ENCODE measurements at regions not wholly inside any gene's neighbourhood (a gene's known extent, or its start where the extent isn't known, plus 50 kb on each side); places are given as distances from the start of the nearest gene placed in this dataset.

GRCh38 chr13:84315527-84315926, 433.3 kb upstream of the SLITRK1 start:
- no peak overlapping the region for H3K27ac ChIP-seq
- 55% methylated on average over 4 of the region's 4 CpGs for WGBS (ENCODE audit: low lambda C conversion rate, missing lambda C conversion rate)
- H3K9me2 ChIP-seq (replicated peaks; ENCODE audit: insufficient read depth) = no peaks in the 10 kb centered on the region
- H2AFZ ChIP-seq = no peak overlapping the region
- no peaks in the 10 kb centered on the region for H3K9me3 ChIP-seq (ENCODE audit: low read depth)
- TF ChIP-seq EZH2 (IDR thresholded peaks at IDR 0.05; ENCODE audit: borderline replicate concordance) (no peak), EZH2phosphoT487 (IDR thresholded peaks at IDR 0.05; ENCODE audit: low read depth, severe bottlenecking, unreplicated experiment) (no peak), CTCF (IDR thresholded peaks at IDR 0.05; ENCODE audit: poor library complexity) (no peak)
- no peaks in the 10 kb centered on the region for H3K4me1 ChIP-seq (ENCODE audit: insufficient read depth)
- no peaks in the 10 kb centered on the region for H4K20me1 ChIP-seq (ENCODE audit: insufficient read depth, poor library complexity, severe bottlenecking)
- no peak overlapping the region for H3K4me3 ChIP-seq
- no peaks in the 10 kb centered on the region for H3K36me3 ChIP-seq (replicated peaks; ENCODE audit: insufficient read depth, low read depth)
- no peak overlapping the region for H3K4me2 ChIP-seq
- DNase-seq (ENCODE audit: low spot score) = no peak
- H3K79me2 ChIP-seq = no peaks in the 10 kb centered on the region
- H3K27me3 ChIP-seq = no peaks in the 10 kb centered on the region

- H3K79me2 ChIP-seq = no peaks in the 10 kb centered on the region
- H3K9me3 ChIP-seq (ENCODE audit: low read depth) = no peaks in the 10 kb centered on the region
- no peak overlapping the region for H3K27ac ChIP-seq
- no peaks in the 10 kb centered on the region for H4K20me1 ChIP-seq (ENCODE audit: insufficient read depth, poor library complexity, severe bottlenecking)
- H3K4me3 ChIP-seq = no peak overlapping the region
- H3K9me2 ChIP-seq (replicated peaks; ENCODE audit: insufficient read depth) = no peaks in the 10 kb centered on the region
- DNase-seq (ENCODE audit: low spot score) = no peak
- no peak overlapping the region for H3K4me2 ChIP-seq
- no peak overlapping the region for H2AFZ ChIP-seq
- H3K27me3 ChIP-seq = no peaks in the 10 kb centered on the region
- 100% methylated on average over 1 of the region's 1 CpG for WGBS (ENCODE audit: low lambda C conversion rate, missing lambda C conversion rate)
- H3K36me3 ChIP-seq (replicated peaks; ENCODE audit: insufficient read depth, low read depth) = no peaks in the 10 kb centered on the region
- TF ChIP-seq CTCF (IDR thresholded peaks at IDR 0.05; ENCODE audit: poor library complexity) = no peak
- no peaks in the 10 kb centered on the region for H3K4me1 ChIP-seq (ENCODE audit: insufficient read depth)
Measured at GRCh38 chr13:84303035-84303434, 420.8 kb upstream of the SLITRK1 start.

- H3K9me3 ChIP-seq (ENCODE audit: low read depth) = no peaks in the 10 kb centered on the region
- no peaks in the 10 kb centered on the region for H3K36me3 ChIP-seq (replicated peaks; ENCODE audit: insufficient read depth, low read depth)
- no peaks in the 10 kb centered on the region for H3K79me2 ChIP-seq
- H4K20me1 ChIP-seq (ENCODE audit: insufficient read depth, poor library complexity, severe bottlenecking) = no peaks in the 10 kb centered on the region
- H2AFZ ChIP-seq = no peak overlapping the region
- H3K27me3 ChIP-seq = no peaks in the 10 kb centered on the region
- no peak for DNase-seq (ENCODE audit: low spot score)
- H3K9me2 ChIP-seq (replicated peaks; ENCODE audit: insufficient read depth) = no peaks in the 10 kb centered on the region
- H3K4me2 ChIP-seq = no peak overlapping the region
- no peaks in the 10 kb centered on the region for H3K4me1 ChIP-seq (ENCODE audit: insufficient read depth)
- H3K27ac ChIP-seq = no peak overlapping the region
- TF ChIP-seq EZH2phosphoT487 (IDR thresholded peaks at IDR 0.05; ENCODE audit: low read depth, severe bottlenecking, unreplicated experiment) (no peak), CTCF (IDR thresholded peaks at IDR 0.05; ENCODE audit: poor library complexity) (no peak), EZH2 (IDR thresholded peaks at IDR 0.05; ENCODE audit: borderline replicate concordance) (no peak)
- H3K4me3 ChIP-seq = no peak overlapping the region
Measured at GRCh38 chr13:84297251-84297650, 415.0 kb upstream of the SLITRK1 start.

GRCh38 chr13:84296401-84296800, 414.1 kb upstream of the SLITRK1 start:
- Histone ChIP-seq H3K27ac (peak overlapping the region; percentile 17), H3K4me1 (ENCODE audit: insufficient read depth) (no peaks in the 10 kb centered on the region), H3K9me3 (ENCODE audit: low read depth) (no peaks in the 10 kb centered on the region), H3K9me2 (replicated peaks; ENCODE audit: insufficient read depth) (no peaks in the 10 kb centered on the region), H3K4me2 (no peak overlapping the region), H3K4me3 (no peak overlapping the region), H2AFZ (no peak overlapping the region), H4K20me1 (ENCODE audit: insufficient read depth, poor library complexity, severe bottlenecking) (no peaks in the 10 kb centered on the region), H3K36me3 (replicated peaks; ENCODE audit: insufficient read depth, low read depth) (no peaks in the 10 kb centered on the region), H3K27me3 (no peaks in the 10 kb centered on the region), H3K79me2 (no peaks in the 10 kb centered on the region)
- WGBS (ENCODE audit: low lambda C conversion rate, missing lambda C conversion rate) = 55% methylated on average over 2 of the region's 2 CpGs
- peak; percentile 42 for DNase-seq (ENCODE audit: low spot score)
- no peak for TF ChIP-seq EZH2phosphoT487 (IDR thresholded peaks at IDR 0.05; ENCODE audit: low read depth, severe bottlenecking, unreplicated experiment)
- no peak for TF ChIP-seq EZH2 (IDR thresholded peaks at IDR 0.05; ENCODE audit: borderline replicate concordance)
- no peak for TF ChIP-seq CTCF (IDR thresholded peaks at IDR 0.05; ENCODE audit: poor library complexity)
